ENCODE measurements at regions not wholly inside any gene's neighbourhood (a gene's known extent, or its start where the extent isn't known, plus 50 kb on each side); places are given as distances from the start of the nearest gene placed in this dataset.
A peak's percentile ranks its signal among the peaks of the same experiment; 100 is the strongest.

DNA sequence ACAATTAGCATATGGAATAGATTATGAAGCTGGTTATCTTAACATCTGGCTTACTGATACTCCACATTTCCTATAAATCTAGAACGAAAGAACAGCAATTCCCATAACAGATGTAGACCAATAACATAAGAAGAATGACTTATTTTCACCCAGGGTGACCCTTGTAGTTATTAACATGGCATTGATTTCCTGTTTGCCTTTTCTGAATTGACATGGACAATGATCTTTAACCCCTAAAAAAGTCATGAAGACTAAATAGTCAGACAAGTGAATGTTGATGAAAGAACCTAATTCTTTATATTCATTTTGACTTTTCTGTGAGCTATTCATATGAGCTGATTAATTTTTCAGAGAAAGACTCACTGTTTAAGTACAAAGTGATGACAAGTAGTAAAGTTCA lies 175.3 kb upstream of the CD180 start:
- DNase-seq = no peak
- intact Hi-C loops (cut with DNase I) = no loop called here

GRCh38 chr5:67366691-67367395 lies 170.2 kb upstream of the CD180 start:
- no peak for DNase-seq
- intact Hi-C loops (cut with DNase I) = no loop called here

GRCh38 chr5:67366276-67366675 lies 169.7 kb upstream of the CD180 start:
- intact Hi-C loops (cut with DNase I) = no loop called here
- peak in 4 of 10 donors; percentile 30 to 83 (median 62) for DNase-seq

DNA sequence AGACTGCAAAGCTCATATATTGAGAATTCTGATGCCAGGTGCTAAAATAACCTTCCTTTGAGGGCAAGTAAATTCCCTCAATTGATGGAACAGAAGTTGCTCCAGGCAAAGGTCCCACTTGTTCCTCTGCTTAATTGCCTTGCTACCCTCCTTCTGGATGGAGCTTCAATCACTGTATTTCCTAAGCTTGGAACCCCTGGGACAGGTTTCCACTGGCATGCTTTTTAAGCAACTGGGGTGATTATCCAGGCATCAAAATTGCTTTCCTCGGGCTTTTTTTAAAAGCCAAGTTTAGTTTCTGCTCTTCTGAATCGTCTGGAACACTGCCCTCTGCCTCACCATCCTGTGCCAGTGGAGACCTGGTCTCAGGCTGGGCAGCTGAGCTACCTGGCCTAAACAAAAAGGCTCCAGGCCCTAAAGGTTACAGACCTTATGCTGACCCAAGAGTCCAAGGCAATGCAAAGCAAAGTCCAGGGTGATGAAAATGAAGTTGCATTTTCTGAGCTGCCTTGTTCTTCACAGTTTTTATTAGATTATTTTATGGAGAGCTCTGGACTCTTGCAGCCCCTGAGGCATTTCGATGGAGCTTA lies 167.9 kb upstream of the CD180 start:
- intact Hi-C loops (cut with DNase I) = no loop called here
- no peak for DNase-seq

DNA sequence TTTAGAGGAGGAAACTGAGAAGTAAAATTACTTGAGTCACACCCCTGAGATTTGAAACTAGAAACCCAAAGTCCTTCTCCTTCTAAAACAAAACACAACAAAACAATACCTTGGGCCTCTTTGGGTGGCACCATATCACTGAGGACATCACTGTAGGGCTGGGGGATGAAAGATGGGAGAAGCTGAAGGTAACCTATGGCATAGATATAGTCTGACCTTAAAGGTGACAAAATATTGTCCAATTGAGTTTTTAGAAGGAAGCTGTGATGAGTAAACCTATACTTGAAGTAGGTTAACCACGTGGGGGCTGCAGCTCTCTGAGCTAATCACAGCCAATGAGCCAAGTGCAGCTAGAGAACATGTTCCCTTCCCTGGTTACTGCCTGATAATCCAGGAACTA lies 167.4 kb upstream of the CD180 start:
- no peak for DNase-seq
- intact Hi-C loops (cut with DNase I) = no loop called here

DNA sequence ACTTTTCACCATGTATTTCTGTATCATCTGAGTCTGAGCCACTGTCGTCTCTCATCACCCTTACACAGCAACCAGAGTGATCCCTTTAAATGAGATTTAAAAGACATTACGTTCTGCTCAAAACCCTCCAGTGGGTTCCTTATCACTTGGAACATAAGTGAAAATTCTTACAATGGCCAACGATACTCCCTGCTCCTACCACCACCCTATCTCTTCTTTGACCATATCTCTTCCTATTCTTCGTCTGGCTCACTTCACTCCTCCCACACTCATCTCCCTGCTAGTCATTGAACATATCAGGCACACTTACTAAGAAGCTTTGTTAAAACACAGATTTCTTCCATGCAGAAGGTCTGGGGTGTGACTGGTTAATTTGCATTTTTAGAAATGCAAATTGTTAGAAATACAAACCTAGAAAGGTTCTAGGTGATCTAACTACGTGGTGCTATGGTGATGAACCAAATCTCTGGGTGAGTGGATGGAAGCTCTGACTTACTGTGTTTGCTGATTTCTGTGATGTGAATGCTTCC lies 166.6 kb upstream of the CD180 start:
- intact Hi-C loops (cut with DNase I) = no loop called here
- DNase-seq = no peak

GRCh38 chr5:67361932-67362729 lies 165.5 kb upstream of the CD180 start:
- no peak for DNase-seq
- intact Hi-C loops (cut with DNase I) = no loop called here

DNA sequence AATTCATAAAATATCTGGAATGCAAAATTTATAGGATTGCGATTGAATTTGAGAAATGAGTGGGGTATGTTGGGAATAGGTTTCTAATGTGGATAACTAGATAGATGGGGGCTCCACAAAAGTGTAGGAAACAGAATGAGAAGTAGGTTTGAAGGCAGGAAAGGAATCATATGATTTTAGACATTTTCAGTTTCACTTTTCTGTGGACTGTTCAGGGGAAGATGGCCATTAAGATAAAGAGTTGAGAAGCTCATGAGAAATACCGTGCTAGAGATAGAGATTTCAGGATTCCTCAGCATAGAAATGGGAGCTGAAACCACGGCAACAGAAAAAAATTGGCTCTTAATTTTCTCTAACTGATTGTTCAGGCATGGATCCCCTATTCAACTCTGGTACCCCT lies 163.4 kb upstream of the CD180 start:
- intact Hi-C loops (cut with DNase I) = no loop called here
- no peak for DNase-seq

GRCh38 chr5:67358186-67358585 lies 161.6 kb upstream of the CD180 start:
- intact Hi-C loops (cut with DNase I) = no loop called here
- DNase-seq = no peak

GRCh38 chr5:67355120-67355713 lies 158.6 kb upstream of the CD180 start:
- intact Hi-C loops (cut with DNase I) = no loop called here
- no peak for DNase-seq

DNA sequence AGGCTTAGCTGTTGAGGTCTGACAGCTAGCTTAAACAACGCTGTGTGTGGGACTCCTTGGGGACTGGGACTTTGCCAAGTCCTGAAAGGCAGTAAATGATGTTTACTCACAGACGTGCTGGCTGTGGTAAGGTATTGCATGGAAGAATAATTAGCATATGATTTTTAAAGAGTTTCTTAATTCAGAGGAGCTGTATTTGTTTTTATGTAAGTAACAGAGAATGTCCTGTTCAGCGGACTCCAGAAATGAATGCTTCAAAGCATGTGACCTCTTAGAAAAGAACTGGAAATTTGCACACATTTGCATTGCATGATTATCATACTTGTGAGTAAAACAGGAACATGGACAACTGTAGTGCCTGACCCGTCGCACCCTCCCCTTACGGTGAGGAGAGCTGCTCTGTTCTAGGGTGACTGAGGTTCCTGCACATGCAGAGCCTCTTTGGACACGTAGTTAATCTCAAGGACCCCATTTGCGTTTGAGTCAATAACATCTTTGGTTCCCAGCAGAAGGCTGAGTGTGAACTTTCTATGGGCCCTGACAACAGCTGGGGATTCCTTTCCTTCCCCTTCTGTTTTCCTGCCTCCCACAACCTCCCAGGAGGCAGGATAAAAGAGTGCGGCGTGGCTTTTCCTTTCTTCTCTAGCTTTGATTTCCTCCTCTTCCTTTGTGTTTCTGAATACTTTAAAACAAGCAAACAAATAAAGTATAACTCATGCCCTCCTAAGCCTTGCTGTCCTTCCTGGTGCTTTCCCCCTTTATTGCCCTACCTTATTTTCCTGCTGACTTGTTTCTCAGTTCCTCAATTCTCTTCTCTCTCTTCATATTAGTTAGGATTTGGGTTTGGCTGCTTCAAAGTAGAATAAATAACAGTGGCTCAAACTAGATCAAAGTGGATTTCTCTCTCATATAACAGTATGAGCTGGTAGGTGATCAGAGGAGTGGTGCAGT lies 157.2 kb upstream of the CD180 start:
- no peak for DNase-seq
- intact Hi-C loops (cut with DNase I) = no loop called here

DNA sequence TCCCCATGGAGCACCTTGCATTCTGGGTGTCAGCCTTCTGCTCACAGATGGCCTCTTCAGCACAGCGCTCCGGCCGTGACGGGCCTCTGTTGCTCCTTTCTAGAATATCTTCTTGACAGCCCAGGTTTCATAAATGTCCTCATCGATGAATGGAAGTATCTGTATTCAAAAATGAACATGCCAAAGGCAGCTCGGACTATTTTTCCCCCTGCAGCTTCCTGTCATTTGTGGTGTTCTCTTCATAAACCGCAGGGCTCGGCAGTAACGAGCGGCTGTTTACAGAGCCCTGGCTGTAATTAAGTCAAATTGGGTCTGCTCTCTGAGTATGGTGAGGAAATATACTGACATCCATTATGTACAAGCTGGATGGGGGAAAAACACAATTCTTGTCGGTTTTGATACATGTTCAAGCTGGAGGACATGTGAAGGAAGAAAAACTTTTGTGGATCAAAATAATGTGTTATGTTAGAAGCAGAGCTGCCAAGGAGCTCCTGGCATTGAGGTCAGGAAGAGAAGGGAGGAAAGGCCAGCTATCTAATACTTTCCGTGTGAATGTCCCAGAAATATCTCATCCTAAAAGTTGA lies 154.1 kb upstream of the CD180 start:
- intact Hi-C loops (cut with DNase I) = no loop called here
- DNase-seq = peak in 1 of 10 donors; percentile 68

DNA sequence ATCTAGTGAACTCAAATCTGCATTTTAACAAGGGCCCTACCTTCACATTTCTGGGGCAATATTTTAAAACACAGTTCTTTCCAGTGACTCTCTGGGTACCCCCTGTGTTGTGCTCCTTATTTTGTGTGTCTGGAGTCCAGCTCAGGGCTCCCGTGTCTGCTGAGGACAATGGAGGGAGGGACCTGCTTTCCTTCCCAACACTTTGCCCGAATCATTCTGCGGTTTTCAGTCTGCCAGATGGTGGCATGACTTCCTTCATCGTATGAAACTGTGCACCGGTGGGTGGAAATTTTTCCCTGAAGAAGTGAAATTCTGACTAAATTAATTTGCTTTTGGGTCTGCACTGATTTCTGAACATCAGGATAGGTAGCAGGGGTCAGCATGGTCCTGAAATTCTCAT lies 153.6 kb upstream of the CD180 start:
- DNase-seq = peak in 1 of 10 donors; percentile 69
- intact Hi-C loops (cut with DNase I) = no loop called here

GRCh38 chr5:67347821-67348220 lies 151.2 kb upstream of the CD180 start:
- DNase-seq = no peak
- intact Hi-C loops (cut with DNase I) = no loop called here

DNA sequence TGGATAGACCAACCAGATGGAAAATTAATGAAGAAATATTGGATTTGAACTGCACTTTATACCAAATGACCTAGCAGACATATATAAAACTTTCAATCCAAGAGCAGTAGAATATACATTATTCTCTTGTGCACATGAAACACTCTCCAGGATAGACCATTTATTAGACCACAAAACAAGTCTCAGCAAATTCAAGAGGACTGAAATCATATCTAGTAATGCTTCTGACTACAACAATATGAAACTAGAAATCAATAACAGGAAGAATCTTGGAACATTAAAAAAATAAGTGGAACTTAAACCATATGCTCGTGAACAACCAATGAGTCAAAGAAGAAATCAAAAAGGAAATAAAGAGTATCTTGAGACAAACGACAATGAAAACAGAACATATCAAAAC lies 150.0 kb upstream of the CD180 start:
- DNase-seq = no peak
- intact Hi-C loops (cut with DNase I) = no loop called here

DNA sequence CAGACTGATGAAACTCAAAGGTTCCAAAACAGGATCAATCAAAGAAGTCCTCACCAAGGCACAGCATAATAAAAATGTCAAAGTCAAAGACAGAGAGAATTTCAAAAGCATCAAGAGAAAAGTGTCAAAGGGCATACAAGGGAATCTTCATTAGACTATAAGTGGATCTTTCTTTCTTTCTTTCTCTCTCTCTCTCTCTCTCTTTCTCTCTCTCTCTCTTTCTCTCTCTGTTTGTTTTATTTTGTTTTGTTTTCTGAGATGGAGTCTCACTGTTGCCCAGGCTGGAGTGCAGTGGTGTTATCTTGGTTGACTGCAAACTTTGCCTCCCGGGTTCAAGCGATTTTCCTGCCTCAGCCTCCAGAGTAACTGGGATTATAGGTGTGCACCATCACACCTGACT lies 148.3 kb upstream of the CD180 start:
- no peak for DNase-seq
- intact Hi-C loops (cut with DNase I) = no loop called here

DNA sequence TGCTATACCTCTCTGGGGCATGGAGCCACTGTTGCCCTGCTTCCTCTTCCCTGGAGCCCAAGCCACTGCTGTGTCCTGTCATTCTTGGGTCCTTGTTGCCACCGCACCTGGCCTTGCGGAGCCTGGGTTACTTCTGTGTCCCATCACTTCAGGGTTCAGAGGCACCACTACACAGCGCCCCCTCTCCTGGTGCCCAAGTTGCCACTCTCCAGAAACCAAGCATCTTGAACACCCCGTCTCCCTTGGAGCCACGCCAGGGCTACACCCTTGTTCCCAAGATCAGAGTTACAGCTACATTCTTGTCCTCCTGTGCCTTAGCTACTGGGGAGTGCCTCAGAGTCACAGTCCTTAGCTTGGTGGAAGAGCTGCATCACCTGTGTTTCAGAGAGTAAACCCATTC lies 147.2 kb upstream of the CD180 start:
- peak in 1 of 10 donors; percentile 67 for DNase-seq
- intact Hi-C loops (cut with DNase I) = no loop called here

DNA sequence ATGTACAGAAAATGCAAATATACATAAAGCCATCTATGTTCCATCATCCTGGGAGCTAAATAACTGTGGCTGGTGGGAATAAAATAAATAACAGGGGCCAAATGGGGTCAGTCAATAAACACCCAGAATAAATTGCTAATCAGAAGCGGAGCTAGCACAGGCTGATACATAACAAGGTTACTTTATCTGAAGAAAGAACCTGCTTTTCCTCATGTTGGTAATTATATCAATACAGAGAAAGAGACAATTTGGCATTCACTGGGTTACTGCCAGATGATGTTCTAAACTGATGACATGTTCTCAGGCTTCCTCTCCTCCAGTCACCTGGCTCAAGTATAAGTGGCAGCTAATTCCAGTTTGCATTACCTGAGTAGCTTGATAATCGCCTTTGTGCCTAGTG lies 144.9 kb upstream of the CD180 start:
- no peak for DNase-seq
- intact Hi-C loops (cut with DNase I) = no loop called here

- intact Hi-C loops (cut with DNase I) = loop anchor here (10.0 kb wide), 1 partner anchor 56 kb away; no protein-coding TSS in a partner anchor
- DNase-seq = no peak
Observed at GRCh38 chr5:67339219-67339767, 142.7 kb upstream of the CD180 start.

All from posterior cingulate gyrus (tissue), 11 donors.